HUDEP-2 (cell line): ENCODE measurements at regions not wholly inside any gene's neighbourhood (a gene's known extent, or its start where the extent isn't known, plus 50 kb on each side); places are given as distances from the start of the nearest gene placed in this dataset.

Source experiments
- DNase-seq, 76 experiments: peaks; one replicate each; lab custom pipeline; 2025; ENCODE audit not compliant: unreplicated experiment in 76 of 76; lab: John Stamatoyannopoulos, UW

DNA sequence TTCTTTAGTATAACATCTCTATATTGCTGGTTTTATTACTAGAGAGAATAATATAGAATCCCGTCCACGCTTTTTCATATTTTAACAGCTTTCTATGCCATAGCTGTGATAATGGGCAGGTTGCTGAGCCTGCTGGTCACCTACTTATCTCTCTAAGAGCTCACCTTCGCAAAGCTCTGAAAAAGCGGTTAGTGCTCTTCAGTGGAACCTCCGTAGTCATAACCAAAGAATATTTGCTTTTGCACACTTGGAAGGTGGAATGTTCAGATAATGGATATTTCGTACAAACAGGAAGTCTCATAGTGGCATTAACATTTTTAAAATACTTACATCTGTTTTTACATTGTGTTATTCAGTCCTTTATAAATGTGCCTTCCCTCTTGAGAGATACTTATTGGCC is 388.9 kb upstream of the ANO3 start:
- no peak for DNase-seq

DNA sequence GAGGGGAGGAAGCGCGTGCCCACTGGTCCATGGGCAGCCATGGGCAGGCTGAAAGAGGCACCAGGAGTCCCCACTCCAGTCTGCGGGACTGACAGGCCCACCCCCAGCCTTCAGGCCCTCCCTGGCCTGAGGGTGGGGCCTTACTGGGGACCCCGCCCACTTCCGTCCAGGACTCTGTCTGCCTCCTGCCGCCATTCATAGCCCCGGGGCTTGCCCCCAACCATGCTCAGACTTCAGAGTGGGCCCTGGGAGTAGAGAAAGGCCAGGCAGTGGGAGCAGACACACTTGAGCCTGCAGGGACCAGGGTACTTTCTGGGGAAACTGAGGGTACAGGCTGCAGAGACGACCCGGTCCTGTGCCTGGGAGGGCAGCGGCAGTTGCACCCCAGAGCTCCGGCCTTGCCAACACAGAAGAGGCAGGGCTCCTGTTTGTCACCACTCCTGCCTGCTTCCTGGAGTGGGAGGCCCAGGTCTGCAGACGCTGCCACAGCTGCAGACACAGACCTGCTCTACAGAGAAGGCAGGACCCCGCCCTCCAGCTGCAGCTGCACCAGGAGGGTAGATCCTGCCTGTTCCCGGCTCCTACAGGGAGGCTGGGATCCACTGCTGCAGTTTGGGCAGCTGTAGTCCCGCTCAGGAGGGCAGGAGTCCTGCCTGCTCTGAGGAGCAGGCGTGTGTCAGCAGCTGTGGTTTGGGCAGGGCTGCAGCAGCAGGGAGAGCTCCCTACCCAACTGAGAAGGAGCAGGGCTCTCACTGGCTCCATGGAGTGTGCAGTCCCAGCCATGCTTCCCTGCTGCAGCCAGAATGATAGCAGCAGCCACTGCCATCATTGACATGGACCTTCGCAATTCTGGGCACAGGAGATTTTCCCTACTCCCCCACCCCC is 387.9 kb upstream of the ANO3 start:
- no peak for DNase-seq

DNA sequence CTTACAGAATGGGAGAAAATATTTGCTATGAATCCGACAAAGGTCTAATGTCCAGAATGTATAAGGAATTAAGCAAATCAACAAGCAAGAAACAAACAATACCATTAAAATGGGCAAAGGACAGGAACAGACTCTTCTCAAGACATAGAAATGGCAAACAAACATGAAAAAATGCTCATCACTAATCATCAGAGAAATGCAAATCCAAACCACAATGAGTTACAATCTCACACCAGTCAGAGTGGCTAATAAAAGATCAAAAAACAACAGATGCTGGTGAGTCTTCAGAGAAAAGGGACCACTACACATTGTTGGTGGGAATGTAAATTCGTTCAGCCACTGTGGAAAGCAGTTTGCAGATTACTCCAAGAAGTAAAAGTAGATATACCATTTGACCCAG is 382.0 kb upstream of the ANO3 start:
- no peak for DNase-seq

DNA sequence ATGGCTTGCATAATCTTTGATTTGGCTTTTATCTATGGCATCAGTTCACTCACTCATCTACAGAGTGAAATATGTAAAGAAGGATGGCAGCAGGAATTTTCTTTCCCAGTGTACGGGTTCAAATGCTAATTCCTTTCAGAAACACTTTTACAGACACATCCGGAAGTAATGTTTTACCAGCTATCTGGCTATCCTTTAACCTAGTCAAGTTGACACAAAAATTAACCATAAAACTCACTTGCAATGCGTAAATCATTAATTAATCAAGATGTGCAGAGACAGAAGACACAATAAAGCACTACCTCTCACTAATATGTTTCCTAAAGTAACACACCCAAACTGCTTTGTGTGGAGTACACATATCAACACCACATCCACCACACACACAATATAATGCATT is 378.9 kb upstream of the ANO3 start:
- DNase-seq, result no peak

DNA sequence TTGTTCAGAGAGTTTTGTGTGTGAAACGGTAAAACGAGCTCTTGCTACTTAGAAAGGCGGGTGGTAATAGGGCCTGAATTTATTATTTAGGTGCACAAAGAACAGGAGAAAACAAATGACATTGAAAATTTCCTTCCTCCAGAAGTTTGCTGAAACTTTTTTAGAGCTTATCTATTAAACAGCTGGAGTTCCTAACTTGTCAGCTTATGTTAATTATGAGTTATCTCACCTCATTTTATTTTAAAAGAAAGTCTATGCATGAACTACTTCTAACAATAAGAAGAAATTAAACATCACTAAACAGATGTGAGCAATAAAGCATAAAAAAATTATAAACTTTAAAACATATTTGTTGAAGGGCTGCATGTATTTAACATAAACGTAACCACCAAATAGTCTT is 373.9 kb upstream of the ANO3 start:
- no peak for DNase-seq

GRCh38 chr11:25961539-25961938 is 370.4 kb upstream of the ANO3 start:
- no peak for DNase-seq

DNA sequence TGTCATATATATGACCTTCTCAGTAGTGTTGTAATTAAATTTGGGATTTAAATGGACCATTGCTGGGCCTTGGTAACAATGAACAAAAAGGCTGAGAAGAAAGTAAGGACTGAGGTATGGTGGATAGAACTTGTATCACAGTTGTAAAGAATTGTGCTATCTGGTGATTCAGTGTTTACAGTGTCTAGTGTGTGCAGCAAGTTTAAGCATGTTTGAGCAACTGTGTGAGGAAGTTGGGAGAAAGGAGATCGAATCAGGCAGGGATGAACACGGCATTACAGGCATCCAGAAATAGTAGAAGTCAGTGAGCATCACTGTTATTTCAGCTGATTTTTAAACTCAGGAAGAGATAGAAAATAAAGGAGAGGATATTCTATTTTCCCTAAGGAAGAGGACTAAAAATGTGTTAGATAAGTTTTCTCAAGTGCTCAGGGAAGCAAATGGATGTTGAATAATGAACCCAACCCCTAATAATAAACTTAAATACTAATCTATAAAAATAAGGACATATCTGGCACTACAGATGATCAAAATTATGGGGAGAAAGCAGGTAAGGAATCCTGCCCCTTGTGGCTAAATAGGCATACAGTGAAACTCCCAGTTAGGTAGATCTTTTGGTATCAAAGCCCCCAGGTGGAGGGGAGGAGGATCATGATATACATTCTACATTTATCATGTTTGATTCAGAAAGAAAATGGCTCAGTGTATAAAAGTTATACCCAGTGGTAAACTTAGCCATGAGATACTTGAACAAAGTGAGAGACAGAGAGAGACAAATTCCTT is 361.0 kb upstream of the ANO3 start:
- DNase-seq, result no peak

- no peak for DNase-seq
Measured at GRCh38 chr11:25980091-25980490, 351.8 kb upstream of the ANO3 start.

- peak in 6 of 76 experiments; percentile 0 to 14 (median 3) for DNase-seq
Measured at GRCh38 chr11:25981998-25982397, 349.9 kb upstream of the ANO3 start.

DNA sequence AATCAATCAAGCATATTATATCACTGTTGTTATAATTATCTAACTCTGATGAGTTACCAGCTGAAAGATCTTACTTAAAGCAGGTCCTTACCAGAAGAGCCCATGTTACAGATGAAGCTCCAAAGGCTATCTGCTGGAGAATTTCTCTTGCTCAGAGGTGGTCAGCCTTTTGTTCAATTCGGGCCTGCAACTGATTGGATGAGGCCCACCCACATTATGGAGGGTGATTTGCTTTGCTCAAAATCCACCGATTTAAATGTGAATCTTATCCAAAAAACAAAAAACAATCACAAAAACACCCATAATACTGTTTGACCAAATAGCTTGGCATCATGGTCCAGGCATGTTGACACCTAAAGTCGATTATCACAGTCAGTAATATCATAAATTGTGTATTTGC is 348.6 kb upstream of the ANO3 start:
- no peak for DNase-seq

- no peak for DNase-seq
Measured at GRCh38 chr11:25988178-25988577, 343.8 kb upstream of the ANO3 start.

- no peak for DNase-seq
Measured at GRCh38 chr11:25990406-25990805, 341.5 kb upstream of the ANO3 start.

GRCh38 chr11:25991476-25991875 is 340.5 kb upstream of the ANO3 start:
- no peak for DNase-seq

- no peak for DNase-seq
Measured at GRCh38 chr11:25992294-25992693, 339.6 kb upstream of the ANO3 start.

- no peak for DNase-seq
Measured at GRCh38 chr11:25993016-25993415, 338.9 kb upstream of the ANO3 start.

DNA sequence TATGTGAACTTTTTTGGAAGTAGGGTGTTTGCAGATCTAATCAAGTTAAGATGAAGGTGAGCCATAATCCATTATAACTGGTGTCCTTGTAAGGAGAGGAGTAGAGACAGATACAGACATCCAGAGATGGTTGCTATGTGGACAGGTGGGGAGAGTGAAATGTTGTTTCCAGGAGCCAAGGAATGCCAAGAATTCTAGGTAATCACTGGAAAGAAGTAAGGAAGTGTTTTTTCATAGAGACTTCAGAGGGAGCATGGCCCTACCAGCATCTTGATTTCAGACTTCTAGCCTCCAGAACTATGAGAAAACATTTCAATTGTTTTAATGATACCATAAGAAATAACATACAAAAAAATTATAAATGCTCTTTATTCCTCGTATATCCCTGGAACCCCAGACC is 320.5 kb upstream of the ANO3 start:
- DNase-seq, result no peak

DNA sequence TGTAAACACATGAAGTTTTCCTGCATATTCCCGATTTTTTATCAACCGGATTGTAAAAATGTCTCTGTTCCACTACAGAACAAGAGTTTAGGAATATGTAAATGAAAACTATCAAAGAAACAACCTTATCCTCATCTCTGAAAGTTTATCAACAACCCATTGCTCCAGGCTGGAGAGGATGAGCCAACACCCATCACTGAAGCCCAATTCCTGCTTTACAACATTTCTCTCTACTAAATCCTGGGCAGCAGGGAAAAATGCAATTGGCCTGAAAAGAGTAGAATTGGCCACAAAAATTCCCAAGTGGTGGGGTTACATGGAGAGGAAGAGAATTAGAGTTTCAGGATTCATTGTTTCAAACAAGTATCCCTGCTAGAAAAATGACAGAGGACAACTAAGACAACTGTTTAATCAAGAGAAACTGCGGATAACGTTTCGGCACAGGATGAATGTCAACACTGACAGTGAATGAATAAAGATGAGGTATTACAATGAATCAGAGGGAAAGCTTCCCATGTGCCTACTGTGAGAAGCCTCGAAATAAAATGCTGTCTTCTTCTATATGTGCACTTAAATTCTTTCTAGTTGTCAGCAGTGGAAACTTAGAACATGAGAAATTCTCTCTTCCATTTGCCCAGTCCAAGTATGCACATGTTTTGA is 317.3 kb upstream of the ANO3 start:
- no peak for DNase-seq

- DNase-seq, result no peak
Measured at GRCh38 chr11:26017322-26017860, 314.5 kb upstream of the ANO3 start.

DNA sequence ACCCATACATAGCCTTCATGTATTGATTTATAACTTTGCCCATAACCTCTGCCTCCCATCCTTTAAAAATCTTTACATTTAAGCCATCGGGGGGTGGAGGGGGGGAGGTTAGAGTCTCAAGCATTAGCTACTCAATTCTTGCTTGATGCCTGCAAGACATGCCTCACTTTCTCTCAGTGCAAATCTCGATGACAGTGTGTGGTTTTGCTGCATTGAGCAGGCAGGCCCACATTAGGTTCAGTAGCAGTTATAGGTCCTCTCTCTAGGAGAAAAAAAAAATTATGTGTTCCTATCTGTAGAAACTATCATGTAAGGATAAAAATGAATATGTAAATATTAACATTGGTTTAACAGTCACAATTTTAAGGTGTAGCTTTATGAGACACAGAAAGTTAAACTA is 314.0 kb upstream of the ANO3 start:
- DNase-seq, result no peak

- DNase-seq, result no peak
Measured at GRCh38 chr11:26018336-26018735, 313.6 kb upstream of the ANO3 start.

GRCh38 chr11:26019386-26019785 is 312.5 kb upstream of the ANO3 start:
- DNase-seq, result no peak
